Uterus (tissue), 2 donors: ENCODE measurements at regions not wholly inside any gene's neighbourhood (a gene's known extent, or its start where the extent isn't known, plus 50 kb on each side); places are given as distances from the start of the nearest gene placed in this dataset.

Experiments
- POLR2A ChIP-seq, 2 donors: fragments of 450-650 bp; IDR thresholded peaks; one replicate each; pipeline ENCODE4 v1.6.1; 2016; ENCODE audit warnings: antibody characterized with exemption in 2 of 2, mild to moderate bottlenecking in 1 of 2, moderate library complexity in 1 of 2
- TF ChIP-seq, protein P1 (sequence below), 4 experiments: fragments of 200-600 bp in 2 of 4; fragments of 450-650 bp in 2 of 4; sonication (generic) in 2 of 4; IDR thresholded peaks; one replicate each; pipeline ENCODE4 v1.5.1; 2016 to 2019; ENCODE audit warnings: antibody characterized with exemption in 4 of 4, mild to moderate bottlenecking in 2 of 4, moderate library complexity in 1 of 4

- no peak for TF ChIP-seq POLR2A (IDR thresholded peaks at IDR 0.05)
- TF ChIP-seq, protein P1, sequence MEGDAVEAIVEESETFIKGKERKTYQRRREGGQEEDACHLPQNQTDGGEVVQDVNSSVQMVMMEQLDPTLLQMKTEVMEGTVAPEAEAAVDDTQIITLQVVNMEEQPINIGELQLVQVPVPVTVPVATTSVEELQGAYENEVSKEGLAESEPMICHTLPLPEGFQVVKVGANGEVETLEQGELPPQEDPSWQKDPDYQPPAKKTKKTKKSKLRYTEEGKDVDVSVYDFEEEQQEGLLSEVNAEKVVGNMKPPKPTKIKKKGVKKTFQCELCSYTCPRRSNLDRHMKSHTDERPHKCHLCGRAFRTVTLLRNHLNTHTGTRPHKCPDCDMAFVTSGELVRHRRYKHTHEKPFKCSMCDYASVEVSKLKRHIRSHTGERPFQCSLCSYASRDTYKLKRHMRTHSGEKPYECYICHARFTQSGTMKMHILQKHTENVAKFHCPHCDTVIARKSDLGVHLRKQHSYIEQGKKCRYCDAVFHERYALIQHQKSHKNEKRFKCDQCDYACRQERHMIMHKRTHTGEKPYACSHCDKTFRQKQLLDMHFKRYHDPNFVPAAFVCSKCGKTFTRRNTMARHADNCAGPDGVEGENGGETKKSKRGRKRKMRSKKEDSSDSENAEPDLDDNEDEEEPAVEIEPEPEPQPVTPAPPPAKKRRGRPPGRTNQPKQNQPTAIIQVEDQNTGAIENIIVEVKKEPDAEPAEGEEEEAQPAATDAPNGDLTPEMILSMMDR (IDR thresholded peaks at IDR 0.05), result no peak
Measured at GRCh38 chr5:163161512-163161911, 275.9 kb upstream of the CCNG1 start.
